22Rv1 (cell line): ENCODE measurements at regions not wholly inside any gene's neighbourhood (a gene's known extent, or its start where the extent isn't known, plus 50 kb on each side); places are given as distances from the start of the nearest gene placed in this dataset.
A peak's percentile ranks its signal among the peaks of the same experiment; 100 is the strongest.

Source experiments
- CTCF ChIP-seq: fragments of 450-650 bp; IDR thresholded peaks from 2 replicates; pipeline ENCODE4 v1.5.1; 2017; ENCODE audit warnings: mild to moderate bottlenecking
- ZFX ChIP-seq: fragments of 450-650 bp; IDR thresholded peaks from 2 replicates; pipeline ENCODE4 v1.6.1; 2017; ENCODE audit warnings: antibody characterized with exemption, borderline replicate concordance

GRCh38 chr7:35519971-35520809 lies 174.7 kb downstream of the HERPUD2 start:
- TF ChIP-seq CTCF (peak; percentile 95), ZFX (no peak)
